ENCODE measurements at regions not wholly inside any gene's neighbourhood (a gene's known extent, or its start where the extent isn't known, plus 50 kb on each side); places are given as distances from the start of the nearest gene placed in this dataset.
"Not testable (repeated sequence)": the region's sequence is repeated elsewhere in the genome, so short reads cannot be mapped to it uniquely, and the experiment has no call there.

DNA sequence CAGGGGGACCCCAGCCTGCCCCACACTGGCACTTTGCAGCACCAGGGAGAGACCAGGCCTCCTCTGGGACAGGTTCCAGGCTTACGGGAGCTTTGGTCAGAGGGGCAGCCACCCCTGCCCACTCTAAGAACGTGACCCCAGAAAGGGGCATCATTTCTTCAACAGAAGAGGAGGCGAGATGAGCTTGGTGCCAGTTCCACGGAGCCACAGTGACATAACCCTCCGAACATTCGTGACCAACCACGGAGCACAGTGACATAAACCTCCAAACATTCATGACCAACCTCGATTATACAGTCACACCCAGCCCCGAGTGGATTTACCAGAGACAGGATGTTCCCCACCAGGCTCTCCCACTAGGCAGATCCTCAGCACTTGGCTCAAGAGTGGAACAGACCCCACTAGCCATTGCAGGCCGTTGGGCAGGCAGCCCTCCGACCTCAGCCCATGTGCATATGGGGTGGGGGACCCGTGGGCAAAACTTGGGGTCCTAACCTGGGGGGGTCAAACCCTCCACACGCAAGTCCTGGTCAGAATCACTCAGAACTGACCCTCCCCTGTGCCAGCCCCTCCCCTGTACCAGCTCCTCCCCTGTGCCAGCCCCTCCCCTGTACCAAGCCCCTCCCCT lies 112.9 kb downstream of the METRNL start:
- Histone ChIP-seq H2AFZ (ENCODE audit: low read length) (no peak overlapping the region), H3K9me2 (ENCODE audit: low read depth, low read length) (no peaks in the 10 kb centered on the region), H3K9me3 (ENCODE audit: low read length) (no peaks in the 10 kb centered on the region), H3K4me2 (ENCODE audit: low read length) (no peak overlapping the region), H4K20me1 (ENCODE audit: insufficient read depth, low read length) (no peaks in the 10 kb centered on the region), H3F3A (ENCODE audit: insufficient read depth, low read length) (no peaks in the 10 kb centered on the region), H3K79me2 (ENCODE audit: insufficient read depth, low read length) (no peaks in the 10 kb centered on the region), H3K36me3 (ENCODE audit: insufficient read depth, low read length) (no peaks in the 10 kb centered on the region), H3K27ac (ENCODE audit: low read depth, low read length, poor library complexity, severe bottlenecking) (no peak overlapping the region), H3K4me3 (ENCODE audit: low read depth, low read length, poor library complexity, severe bottlenecking) (no peak overlapping the region), H3K27me3 (ENCODE audit: insufficient read depth, low read length) (peaks cover 5% of the 10 kb centered on the region; the same call in 1 of the 2 replicates), H3K4me1 (ENCODE audit: insufficient read depth, low read length, severe bottlenecking) (no peaks in the 10 kb centered on the region), H3K9ac (ENCODE audit: low read length) (no peak overlapping the region)
- TF ChIP-seq EZH2 (IDR thresholded peaks at IDR 0.05; ENCODE audit: borderline replicate concordance, low read length), result no peak
- TF ChIP-seq, protein P1, sequence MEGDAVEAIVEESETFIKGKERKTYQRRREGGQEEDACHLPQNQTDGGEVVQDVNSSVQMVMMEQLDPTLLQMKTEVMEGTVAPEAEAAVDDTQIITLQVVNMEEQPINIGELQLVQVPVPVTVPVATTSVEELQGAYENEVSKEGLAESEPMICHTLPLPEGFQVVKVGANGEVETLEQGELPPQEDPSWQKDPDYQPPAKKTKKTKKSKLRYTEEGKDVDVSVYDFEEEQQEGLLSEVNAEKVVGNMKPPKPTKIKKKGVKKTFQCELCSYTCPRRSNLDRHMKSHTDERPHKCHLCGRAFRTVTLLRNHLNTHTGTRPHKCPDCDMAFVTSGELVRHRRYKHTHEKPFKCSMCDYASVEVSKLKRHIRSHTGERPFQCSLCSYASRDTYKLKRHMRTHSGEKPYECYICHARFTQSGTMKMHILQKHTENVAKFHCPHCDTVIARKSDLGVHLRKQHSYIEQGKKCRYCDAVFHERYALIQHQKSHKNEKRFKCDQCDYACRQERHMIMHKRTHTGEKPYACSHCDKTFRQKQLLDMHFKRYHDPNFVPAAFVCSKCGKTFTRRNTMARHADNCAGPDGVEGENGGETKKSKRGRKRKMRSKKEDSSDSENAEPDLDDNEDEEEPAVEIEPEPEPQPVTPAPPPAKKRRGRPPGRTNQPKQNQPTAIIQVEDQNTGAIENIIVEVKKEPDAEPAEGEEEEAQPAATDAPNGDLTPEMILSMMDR (IDR thresholded peaks at IDR 0.05; ENCODE audit: low read length), result no peak

DNA sequence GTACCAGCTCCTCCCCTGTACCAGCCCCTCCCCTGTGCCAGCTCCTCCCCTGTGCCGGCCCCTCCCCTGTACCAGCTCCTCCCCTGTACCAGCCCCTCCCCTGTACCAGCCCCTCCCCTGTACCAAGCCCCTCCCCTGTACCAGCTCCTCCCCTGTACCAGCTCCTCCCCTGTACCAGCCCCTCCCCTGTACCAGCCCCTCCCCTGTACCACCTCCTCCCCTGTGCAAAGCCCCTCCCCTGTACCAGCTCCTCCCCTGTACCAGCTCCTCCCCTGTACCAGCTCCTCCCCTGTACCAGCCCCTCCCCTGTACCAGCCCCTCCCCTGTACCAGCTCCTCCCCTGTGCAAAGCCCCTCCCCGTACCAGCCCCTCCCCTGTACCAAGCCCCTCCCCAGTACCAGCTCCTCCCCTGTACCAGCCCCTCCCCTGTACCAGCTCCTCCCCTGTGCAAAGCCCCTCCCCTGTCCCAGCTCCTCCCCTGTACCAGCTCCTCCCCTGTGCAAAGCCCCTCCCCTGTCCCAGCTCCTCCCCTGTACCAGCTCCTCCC lies 113.5 kb downstream of the METRNL start:
- not testable (repeated sequence) for H3K4me3 ChIP-seq (ENCODE audit: low read depth, low read length, poor library complexity, severe bottlenecking); H3K4me2 ChIP-seq (ENCODE audit: low read length); H3K9me3 ChIP-seq (ENCODE audit: low read length); H3K9me2 ChIP-seq (ENCODE audit: low read depth, low read length); H4K20me1 ChIP-seq (ENCODE audit: insufficient read depth, low read length); H3K9ac ChIP-seq (ENCODE audit: low read length); H2AFZ ChIP-seq (ENCODE audit: low read length); H3K27me3 ChIP-seq (ENCODE audit: insufficient read depth, low read length); H3K79me2 ChIP-seq (ENCODE audit: insufficient read depth, low read length); H3F3A ChIP-seq (ENCODE audit: insufficient read depth, low read length); H3K36me3 ChIP-seq (ENCODE audit: insufficient read depth, low read length); H3K27ac ChIP-seq (ENCODE audit: low read depth, low read length, poor library complexity, severe bottlenecking); H3K4me1 ChIP-seq (ENCODE audit: insufficient read depth, low read length, severe bottlenecking)

DNA sequence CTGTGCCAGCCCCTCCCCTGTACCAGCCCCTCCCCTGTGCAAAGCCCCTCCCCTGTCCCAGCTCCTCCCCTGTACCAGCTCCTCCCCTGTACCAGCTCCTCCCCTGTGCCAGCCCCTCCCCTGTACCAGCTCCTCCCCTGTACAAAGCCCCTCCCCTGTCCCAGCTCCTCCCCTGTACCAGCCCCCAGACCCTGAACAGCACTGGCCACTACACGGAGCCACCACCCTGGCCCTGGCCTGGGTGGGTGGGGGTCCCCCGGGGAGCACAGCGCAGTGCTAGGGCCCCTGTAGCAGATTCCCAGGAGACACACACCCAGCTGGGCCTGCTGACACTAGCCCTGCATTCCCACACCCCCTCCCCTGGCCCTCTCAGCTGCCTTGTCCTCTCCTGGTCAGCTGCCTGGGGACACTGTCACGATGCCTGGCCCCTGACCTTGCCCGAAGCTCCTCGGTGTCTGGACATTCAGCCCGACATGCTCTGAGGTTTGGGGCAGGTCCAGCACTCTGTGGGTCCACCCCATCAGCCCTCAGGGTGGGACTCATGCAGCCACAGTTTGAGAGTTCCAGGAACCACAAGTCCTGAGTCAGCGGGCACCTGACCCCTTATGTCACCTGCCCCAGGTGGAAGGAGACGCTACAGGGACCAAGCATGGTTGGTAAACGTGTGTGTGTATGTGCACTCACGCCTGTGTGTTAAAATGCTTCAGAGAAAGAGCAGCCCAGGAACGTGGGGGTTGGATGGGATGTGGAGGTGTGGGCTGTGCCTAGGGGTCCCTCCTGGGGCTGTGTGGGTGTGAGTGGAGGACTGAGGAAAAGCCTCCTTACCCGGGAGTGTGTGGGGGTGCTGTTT lies 114.2 kb downstream of the METRNL start:
- Histone ChIP-seq H4K20me1 (ENCODE audit: insufficient read depth, low read length) (no peaks in the 10 kb centered on the region), H3K4me2 (ENCODE audit: low read length) (no peak overlapping the region), H3K27ac (ENCODE audit: low read depth, low read length, poor library complexity, severe bottlenecking) (no peak overlapping the region), H3K9ac (ENCODE audit: low read length) (no peak overlapping the region), H2AFZ (ENCODE audit: low read length) (no peak overlapping the region), H3K36me3 (ENCODE audit: insufficient read depth, low read length) (no peaks in the 10 kb centered on the region), H3K79me2 (ENCODE audit: insufficient read depth, low read length) (no peaks in the 10 kb centered on the region), H3K27me3 (ENCODE audit: insufficient read depth, low read length) (no peaks in the 10 kb centered on the region; the same call in 1 of the 2 replicates), H3K9me3 (ENCODE audit: low read length) (no peaks in the 10 kb centered on the region), H3F3A (ENCODE audit: insufficient read depth, low read length) (no peaks in the 10 kb centered on the region), H3K4me1 (ENCODE audit: insufficient read depth, low read length, severe bottlenecking) (peaks cover 1% of the 10 kb centered on the region), H3K4me3 (ENCODE audit: low read depth, low read length, poor library complexity, severe bottlenecking) (no peak overlapping the region), H3K9me2 (ENCODE audit: low read depth, low read length) (no peaks in the 10 kb centered on the region)
- TF ChIP-seq, protein P1 (IDR thresholded peaks at IDR 0.05; ENCODE audit: low read length), result no peak
- TF ChIP-seq EZH2 (IDR thresholded peaks at IDR 0.05; ENCODE audit: borderline replicate concordance, low read length), result no peak

Measured in OCI-LY1 (cell line).